H1 (cell line): ENCODE measurements at regions not wholly inside any gene's neighbourhood (a gene's known extent, or its start where the extent isn't known, plus 50 kb on each side); places are given as distances from the start of the nearest gene placed in this dataset.

Experiments used
- JUND ChIP-seq: IDR thresholded peaks from 2 replicates; pipeline ENCODE4 v1.6.1; 2011; ENCODE audit warnings: mild to moderate bottlenecking, improper control_type of control experiment, low read length
- MAX ChIP-seq: IDR thresholded peaks from 2 replicates; pipeline ENCODE4 v1.6.1; 2012; ENCODE audit warnings: inconsistent platforms
- RAD21 ChIP-seq, 2 experiments: IDR thresholded peaks in 1 of 2; conservative IDR thresholded peaks in 1 of 2; 2 replicates each; pipeline ENCODE4 v1.6.1; 2011; ENCODE audit warnings: low read depth in 2 of 2, low read length in 2 of 2, improper control_type of control experiment in 1 of 2, inconsistent platforms in 1 of 2, mild to moderate bottlenecking in 1 of 2, moderate library complexity in 1 of 2
- TAF1 ChIP-seq: IDR thresholded peaks from 2 replicates; pipeline ENCODE4 v1.6.1; 2011; ENCODE audit warnings: mild to moderate bottlenecking, low read depth, low read length
- TF ChIP-seq, protein P1 (sequence below): IDR thresholded peaks from 2 replicates; pipeline ENCODE4 v1.6.1; 2011; ENCODE audit warnings: low read depth, mild to moderate bottlenecking, low read length; ENCODE audit not compliant: insufficient read depth
- TF ChIP-seq, protein P2 (sequence below), 3 experiments: IDR thresholded peaks; 1 replicate in 2 of 3; 2 replicates in 1 of 3; pipeline versions ENCODE4 v1.5.1 to v1.6.1; 2011; ENCODE audit warnings: low read length in 3 of 3, mild to moderate bottlenecking in 3 of 3, inconsistent platforms in 2 of 3, low read depth in 1 of 3, moderate library complexity in 1 of 3; ENCODE audit not compliant: insufficient read depth in 1 of 3; ENCODE audit errors: control extremely low read depth in 1 of 3

- TF ChIP-seq RAD21 (IDR thresholded peaks at IDR 0.05 in 1 of 2, conservative IDR thresholded peaks at IDR 0.05 in 1 of 2; ENCODE audit: low read depth in 2 of 2, low read length in 2 of 2) (no peak), TAF1 (no peak), JUND (no peak), MAX (no peak)
- TF ChIP-seq, protein P1, sequence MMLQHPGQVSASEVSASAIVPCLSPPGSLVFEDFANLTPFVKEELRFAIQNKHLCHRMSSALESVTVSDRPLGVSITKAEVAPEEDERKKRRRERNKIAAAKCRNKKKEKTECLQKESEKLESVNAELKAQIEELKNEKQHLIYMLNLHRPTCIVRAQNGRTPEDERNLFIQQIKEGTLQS, result no peak
- TF ChIP-seq, protein P2, sequence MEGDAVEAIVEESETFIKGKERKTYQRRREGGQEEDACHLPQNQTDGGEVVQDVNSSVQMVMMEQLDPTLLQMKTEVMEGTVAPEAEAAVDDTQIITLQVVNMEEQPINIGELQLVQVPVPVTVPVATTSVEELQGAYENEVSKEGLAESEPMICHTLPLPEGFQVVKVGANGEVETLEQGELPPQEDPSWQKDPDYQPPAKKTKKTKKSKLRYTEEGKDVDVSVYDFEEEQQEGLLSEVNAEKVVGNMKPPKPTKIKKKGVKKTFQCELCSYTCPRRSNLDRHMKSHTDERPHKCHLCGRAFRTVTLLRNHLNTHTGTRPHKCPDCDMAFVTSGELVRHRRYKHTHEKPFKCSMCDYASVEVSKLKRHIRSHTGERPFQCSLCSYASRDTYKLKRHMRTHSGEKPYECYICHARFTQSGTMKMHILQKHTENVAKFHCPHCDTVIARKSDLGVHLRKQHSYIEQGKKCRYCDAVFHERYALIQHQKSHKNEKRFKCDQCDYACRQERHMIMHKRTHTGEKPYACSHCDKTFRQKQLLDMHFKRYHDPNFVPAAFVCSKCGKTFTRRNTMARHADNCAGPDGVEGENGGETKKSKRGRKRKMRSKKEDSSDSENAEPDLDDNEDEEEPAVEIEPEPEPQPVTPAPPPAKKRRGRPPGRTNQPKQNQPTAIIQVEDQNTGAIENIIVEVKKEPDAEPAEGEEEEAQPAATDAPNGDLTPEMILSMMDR (IDR thresholded peaks at IDR 0.05; ENCODE audit: control extremely low read depth in 1 of 3, insufficient read depth in 1 of 3, low read depth in 1 of 3, low read length in 3 of 3), result no peak
These were observed 779.5 kb upstream of the LRRTM1 start for GRCh38 chr2:81084101-81084500.
